ENCODE measurements at regions not wholly inside any gene's neighbourhood (a gene's known extent, or its start where the extent isn't known, plus 50 kb on each side); places are given as distances from the start of the nearest gene placed in this dataset.

GRCh38 chr15:69644876-69645275 is 192.3 kb downstream of the RPLP1 start:
- Histone ChIP-seq H3K36me3 (ENCODE audit: control insufficient read depth, insufficient read depth, low read length) (no peaks in the 10 kb centered on the region), H3K4me3 (ENCODE audit: low read length) (no peak overlapping the region), H3K27me3 (ENCODE audit: control insufficient read depth, insufficient read depth, low read length, poor library complexity, severe bottlenecking) (peaks cover 21% of the 10 kb centered on the region), H3K9me3 (ENCODE audit: control insufficient read depth, low read length) (peaks cover 4% of the 10 kb centered on the region), H3K27ac (ENCODE audit: low read depth, low read length) (no peak overlapping the region), H3K4me1 (ENCODE audit: control insufficient read depth, insufficient read depth, low read length) (peaks cover 14% of the 10 kb centered on the region), H3K9ac (ENCODE audit: extremely low read depth, low read length, poor library complexity, severe bottlenecking) (no peak overlapping the region)
- no peak for DNase-seq
- H3K27ac Mint-ChIP-seq = no peak overlapping the region
- H3K4me3 Mint-ChIP-seq = no peak overlapping the region
- H3K36me3 Mint-ChIP-seq (ENCODE audit: low read depth) = no peaks in the 10 kb centered on the region
- peaks cover 28% of the 10 kb centered on the region for H3K4me1 Mint-ChIP-seq
- WGBS, 2 experiments (ENCODE audit: insufficient coverage in 1 of 2, insufficient read length in 1 of 2) = 85% methylated on average over 1 of the region's 1 CpG; no CpG with 5 or more reads in 1 of the 2 experiments
- TF ChIP-seq CTCF (conservative IDR thresholded peaks at IDR 0.05) = no peak
- H3K27me3 Mint-ChIP-seq (ENCODE audit: insufficient read depth) = peaks cover 24% of the 10 kb centered on the region
- H3K9me3 Mint-ChIP-seq = peaks cover 9% of the 10 kb centered on the region

- peaks cover 43% of the 10 kb centered on the region for H3K27me3 Mint-ChIP-seq (ENCODE audit: insufficient read depth)
- peak; percentile 33 for TF ChIP-seq CTCF (conservative IDR thresholded peaks at IDR 0.05)
- Histone ChIP-seq H3K27ac (ENCODE audit: low read depth, low read length) (no peak overlapping the region), H3K36me3 (ENCODE audit: control insufficient read depth, insufficient read depth, low read length) (no peaks in the 10 kb centered on the region), H3K27me3 (ENCODE audit: control insufficient read depth, insufficient read depth, low read length, poor library complexity, severe bottlenecking) (peaks cover 38% of the 10 kb centered on the region), H3K4me3 (ENCODE audit: low read length) (no peak overlapping the region), H3K9ac (ENCODE audit: extremely low read depth, low read length, poor library complexity, severe bottlenecking) (no peak overlapping the region), H3K4me1 (ENCODE audit: control insufficient read depth, insufficient read depth, low read length) (peaks cover 14% of the 10 kb centered on the region), H3K9me3 (ENCODE audit: control insufficient read depth, low read length) (no peaks in the 10 kb centered on the region)
- peak; percentile 63 for DNase-seq
- no peak overlapping the region for H3K4me3 Mint-ChIP-seq
- H3K27ac Mint-ChIP-seq = peak overlapping the region; percentile 44
- H3K4me1 Mint-ChIP-seq = peaks cover 31% of the 10 kb centered on the region
- peaks cover 2% of the 10 kb centered on the region for H3K9me3 Mint-ChIP-seq
- 25 to 52% methylated on average over 1 of the region's 1 CpG for WGBS, 2 experiments (ENCODE audit: insufficient coverage in 1 of 2, insufficient read length in 1 of 2)
- no peaks in the 10 kb centered on the region for H3K36me3 Mint-ChIP-seq (ENCODE audit: low read depth)
These were observed 194.5 kb downstream of the RPLP1 start for GRCh38 chr15:69647142-69647513.

GRCh38 chr15:69648212-69648611 is 195.6 kb downstream of the RPLP1 start:
- H3K4me1 ChIP-seq (ENCODE audit: control insufficient read depth, insufficient read depth, low read length) = peaks cover 14% of the 10 kb centered on the region

More at GRCh38 chr15:69648212-69648611, 195.6 kb downstream of the RPLP1 start:
- no peaks in the 10 kb centered on the region for H3K36me3 ChIP-seq (ENCODE audit: control insufficient read depth, insufficient read depth, low read length)
- H3K9ac ChIP-seq (ENCODE audit: extremely low read depth, low read length, poor library complexity, severe bottlenecking) = no peak overlapping the region
- DNase-seq = peak; percentile 72
- Mint-ChIP-seq H3K9me3 (peaks cover 2% of the 10 kb centered on the region), H3K27ac (peak overlapping the region; percentile 41), H3K4me3 (no peak overlapping the region), H3K27me3 (ENCODE audit: insufficient read depth) (peaks cover 52% of the 10 kb centered on the region), H3K36me3 (ENCODE audit: low read depth) (no peaks in the 10 kb centered on the region), H3K4me1 (peaks cover 31% of the 10 kb centered on the region)
- 70 to 73% methylated on average over 14 of the region's 14 CpGs for WGBS, 2 experiments (ENCODE audit: insufficient coverage in 1 of 2, insufficient read length in 1 of 2)
- TF ChIP-seq CTCF (conservative IDR thresholded peaks at IDR 0.05) = no peak
- no peaks in the 10 kb centered on the region for H3K9me3 ChIP-seq (ENCODE audit: control insufficient read depth, low read length)
- H3K27ac ChIP-seq (ENCODE audit: low read depth, low read length) = no peak overlapping the region
- H3K4me3 ChIP-seq (ENCODE audit: low read length) = no peak overlapping the region
- peaks cover 41% of the 10 kb centered on the region for H3K27me3 ChIP-seq (ENCODE audit: control insufficient read depth, insufficient read depth, low read length, poor library complexity, severe bottlenecking)

Measured in endodermal cell (in vitro differentiated cells).